HEK293 (cell line): ENCODE measurements at regions not wholly inside any gene's neighbourhood (a gene's known extent, or its start where the extent isn't known, plus 50 kb on each side); places are given as distances from the start of the nearest gene placed in this dataset.

ENCODE experiments used
- ZNF174 ChIP-seq: fragments of 450-650 bp; formaldehyde crosslinking; IDR thresholded peaks from 2 replicates; pipeline ENCODE4 v1.5.0; 2017; ENCODE audit warnings: missing biosample characterization, mild to moderate bottlenecking, missing genetic modification characterization
- TF ChIP-seq, protein P1 (sequence below): fragments of 450-650 bp; formaldehyde crosslinking; IDR thresholded peaks from 2 replicates; pipeline ENCODE4 v1.5.1; 2016; ENCODE audit warnings: missing biosample characterization, missing genetic modification characterization, low read depth

DNA sequence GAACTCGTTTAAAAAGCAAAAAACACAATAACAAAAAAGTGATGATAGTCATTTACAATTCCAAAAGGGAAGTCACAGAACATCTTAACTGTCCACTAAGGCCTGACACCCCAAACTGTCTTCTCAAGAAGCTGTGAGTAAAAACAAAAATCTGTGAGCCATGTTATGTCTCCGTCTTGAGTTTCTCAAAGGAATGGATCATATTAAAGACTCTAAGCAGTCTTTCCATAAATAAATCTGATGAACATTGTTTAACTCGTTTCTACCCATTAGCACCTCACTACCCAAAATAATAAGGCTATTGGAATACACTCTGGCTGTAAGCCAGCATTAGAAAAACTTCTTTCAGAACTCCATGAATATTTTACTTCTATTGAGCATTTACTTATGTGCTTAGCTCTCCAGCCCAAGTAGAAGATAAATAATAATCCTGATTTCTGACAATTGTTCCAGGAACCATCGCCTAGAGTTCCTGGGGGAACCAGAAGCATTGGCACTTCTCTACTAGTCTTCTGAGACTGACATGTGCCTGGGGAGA lies 396.0 kb downstream of the STK39 start:
- TF ChIP-seq, protein P1, sequence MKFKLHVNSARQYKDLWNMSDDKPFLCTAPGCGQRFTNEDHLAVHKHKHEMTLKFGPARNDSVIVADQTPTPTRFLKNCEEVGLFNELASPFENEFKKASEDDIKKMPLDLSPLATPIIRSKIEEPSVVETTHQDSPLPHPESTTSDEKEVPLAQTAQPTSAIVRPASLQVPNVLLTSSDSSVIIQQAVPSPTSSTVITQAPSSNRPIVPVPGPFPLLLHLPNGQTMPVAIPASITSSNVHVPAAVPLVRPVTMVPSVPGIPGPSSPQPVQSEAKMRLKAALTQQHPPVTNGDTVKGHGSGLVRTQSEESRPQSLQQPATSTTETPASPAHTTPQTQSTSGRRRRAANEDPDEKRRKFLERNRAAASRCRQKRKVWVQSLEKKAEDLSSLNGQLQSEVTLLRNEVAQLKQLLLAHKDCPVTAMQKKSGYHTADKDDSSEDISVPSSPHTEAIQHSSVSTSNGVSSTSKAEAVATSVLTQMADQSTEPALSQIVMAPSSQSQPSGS (tag by site-specific recombination): no peak
- no peak for TF ChIP-seq ZNF174 (tag by site-specific recombination)
